ENCODE measurements at regions not wholly inside any gene's neighbourhood (a gene's known extent, or its start where the extent isn't known, plus 50 kb on each side); places are given as distances from the start of the nearest gene placed in this dataset.

DNA sequence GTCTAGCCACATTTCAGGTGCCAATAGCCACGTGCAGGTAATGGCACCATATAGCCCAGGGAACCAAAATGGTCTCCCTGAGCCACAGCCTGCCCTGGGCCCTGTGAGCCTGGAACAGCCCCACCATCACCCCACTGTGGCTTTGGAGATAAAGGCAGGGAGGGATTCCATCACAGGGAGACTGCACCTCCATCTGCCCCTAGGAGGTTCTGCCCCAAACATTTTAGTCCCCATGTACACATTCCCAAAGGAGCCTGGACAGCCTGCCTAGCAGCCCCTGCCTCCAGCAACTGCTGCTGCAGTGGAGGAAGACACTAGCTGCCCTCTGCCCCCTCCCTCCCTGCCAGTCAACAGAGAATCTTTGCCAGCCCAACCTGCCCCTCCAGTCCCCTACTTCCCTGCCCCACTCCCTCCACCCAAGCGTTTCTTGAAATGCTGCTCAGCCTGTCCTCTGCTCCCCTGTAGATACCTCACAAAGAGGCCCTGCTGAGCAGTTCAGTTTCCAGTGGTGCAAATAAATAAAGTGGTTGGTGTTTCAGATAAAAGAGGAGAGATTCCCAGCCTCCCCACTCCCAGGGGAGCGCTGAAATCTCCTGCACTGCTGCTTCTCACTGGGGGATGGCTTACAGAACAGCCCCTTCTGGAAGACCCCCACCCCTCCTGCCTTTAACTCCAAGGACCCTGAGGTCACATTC lies 921.8 kb downstream of the UQCRFS1 start:
- Histone ChIP-seq H3K79me2 (ENCODE audit: control insufficient read depth, insufficient read depth, low read length) (no peaks in the 10 kb centered on the region), H3K27ac (ENCODE audit: control insufficient read depth, insufficient read depth) (no peak overlapping the region), H2AFZ (ENCODE audit: control insufficient read depth, low read depth, low read length) (no peak overlapping the region), H3K4me1 (ENCODE audit: control insufficient read depth, insufficient read depth, low read length) (no peaks in the 10 kb centered on the region), H3K36me3 (ENCODE audit: control insufficient read depth in 2 of 2, insufficient read depth in 2 of 2, low read length in 1 of 2) (no peaks in the 10 kb centered on the region), H3K27me3 (replicated peaks in 1 of 2; ENCODE audit: control insufficient read depth in 2 of 2, insufficient read depth in 2 of 2, low read length in 1 of 2) (no peaks in the 10 kb centered on the region), H3K4me2 (ENCODE audit: control insufficient read depth, insufficient read depth) (no peak overlapping the region), H3K9ac (ENCODE audit: control insufficient read depth, insufficient read depth, low read length) (no peak overlapping the region), H3K4me3 (no peak overlapping the region), H4K20me1 (ENCODE audit: control insufficient read depth, insufficient read depth) (no peaks in the 10 kb centered on the region), H3K9me3 (replicated peaks; ENCODE audit: control insufficient read depth, insufficient read depth, low read length) (no peaks in the 10 kb centered on the region)
- in situ Hi-C loops (cut with MboI): no loop called here
- no peak for FAIRE-seq
- ChIA-PET POLR2A (no interaction called here), CTCF (no interaction called here), SMC1A (ENCODE audit: uncharacterized antibody, unreplicated experiment) (no interaction called here), RAD21 (ENCODE audit: unreplicated experiment) (interaction anchor here (1.4 kb wide), 1 partner anchor 31 kb away, joined by 4 read pairs; no protein-coding TSS in a partner anchor)
- intact Hi-C loops (cut with micrococcal nuclease; ENCODE audit: unreplicated experiment): no loop called here
- ATAC-seq: no peak
- no TSS peak for BruUV-seq (replicated peaks)
- TF ChIP-seq TCF12 (IDR thresholded peaks at IDR 0.05; ENCODE audit: low read depth, low read length): no peak
- TF ChIP-seq, protein P1, sequence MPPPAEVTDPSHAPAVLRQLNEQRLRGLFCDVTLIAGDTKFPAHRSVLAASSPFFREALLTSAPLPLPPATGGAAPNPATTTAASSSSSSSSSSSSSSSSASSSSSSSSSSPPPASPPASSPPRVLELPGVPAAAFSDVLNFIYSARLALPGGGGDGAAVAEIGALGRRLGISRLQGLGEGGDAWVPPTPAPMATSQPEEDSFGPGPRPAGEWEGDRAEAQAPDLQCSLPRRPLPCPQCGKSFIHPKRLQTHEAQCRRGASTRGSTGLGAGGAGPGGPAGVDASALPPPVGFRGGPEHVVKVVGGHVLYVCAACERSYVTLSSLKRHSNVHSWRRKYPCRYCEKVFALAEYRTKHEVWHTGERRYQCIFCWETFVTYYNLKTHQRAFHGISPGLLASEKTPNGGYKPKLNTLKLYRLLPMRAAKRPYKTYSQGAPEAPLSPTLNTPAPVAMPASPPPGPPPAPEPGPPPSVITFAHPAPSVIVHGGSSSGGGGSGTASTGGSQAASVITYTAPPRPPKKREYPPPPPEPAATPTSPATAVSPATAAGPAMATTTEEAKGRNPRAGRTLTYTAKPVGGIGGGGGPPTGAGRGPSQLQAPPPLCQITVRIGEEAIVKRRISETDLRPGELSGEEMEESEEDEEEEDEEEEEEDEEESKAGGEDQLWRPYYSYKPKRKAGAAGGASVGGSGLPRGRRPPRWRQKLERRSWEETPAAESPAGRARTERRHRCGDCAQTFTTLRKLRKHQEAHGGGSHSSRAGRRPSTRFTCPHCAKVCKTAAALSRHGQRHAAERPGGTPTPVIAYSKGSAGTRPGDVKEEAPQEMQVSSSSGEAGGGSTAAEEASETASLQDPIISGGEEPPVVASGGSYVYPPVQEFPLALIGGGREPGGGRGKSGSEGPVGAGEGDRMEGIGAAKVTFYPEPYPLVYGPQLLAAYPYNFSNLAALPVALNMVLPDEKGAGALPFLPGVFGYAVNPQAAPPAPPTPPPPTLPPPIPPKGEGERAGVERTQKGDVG (CRISPR knock-in tag; IDR thresholded peaks at IDR 0.05): no peak
- TF ChIP-seq MEF2B (IDR thresholded peaks at IDR 0.05; ENCODE audit: partially characterized antibody, poor library complexity, severe bottlenecking): no peak
- TF ChIP-seq MTA3 (IDR thresholded peaks at IDR 0.05; ENCODE audit: borderline replicate concordance, low read length): no peak
- no peak for TF ChIP-seq DPF2 (IDR thresholded peaks at IDR 0.05)
- no peak for TF ChIP-seq PAX8 (IDR thresholded peaks at IDR 0.05)
- TF ChIP-seq TCF3 (IDR thresholded peaks at IDR 0.05; ENCODE audit: borderline replicate concordance, insufficient read depth, low read depth, low read length): no peak
- no peak for TF ChIP-seq SUZ12 (IDR thresholded peaks at IDR 0.05; ENCODE audit: unreplicated experiment)
- TF ChIP-seq IRF4 (IDR thresholded peaks at IDR 0.05; ENCODE audit: low read depth, low read length): no peak
- TF ChIP-seq, protein P2, sequence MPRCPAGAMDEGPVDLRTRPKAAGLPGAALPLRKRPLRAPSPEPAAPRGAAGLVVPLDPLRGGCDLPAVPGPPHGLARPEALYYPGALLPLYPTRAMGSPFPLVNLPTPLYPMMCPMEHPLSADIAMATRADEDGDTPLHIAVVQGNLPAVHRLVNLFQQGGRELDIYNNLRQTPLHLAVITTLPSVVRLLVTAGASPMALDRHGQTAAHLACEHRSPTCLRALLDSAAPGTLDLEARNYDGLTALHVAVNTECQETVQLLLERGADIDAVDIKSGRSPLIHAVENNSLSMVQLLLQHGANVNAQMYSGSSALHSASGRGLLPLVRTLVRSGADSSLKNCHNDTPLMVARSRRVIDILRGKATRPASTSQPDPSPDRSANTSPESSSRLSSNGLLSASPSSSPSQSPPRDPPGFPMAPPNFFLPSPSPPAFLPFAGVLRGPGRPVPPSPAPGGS (IDR thresholded peaks at IDR 0.05; ENCODE audit: borderline replicate concordance, insufficient read depth, low read depth, low read length, poor library complexity, severe bottlenecking): no peak
- TF ChIP-seq, protein P3, sequence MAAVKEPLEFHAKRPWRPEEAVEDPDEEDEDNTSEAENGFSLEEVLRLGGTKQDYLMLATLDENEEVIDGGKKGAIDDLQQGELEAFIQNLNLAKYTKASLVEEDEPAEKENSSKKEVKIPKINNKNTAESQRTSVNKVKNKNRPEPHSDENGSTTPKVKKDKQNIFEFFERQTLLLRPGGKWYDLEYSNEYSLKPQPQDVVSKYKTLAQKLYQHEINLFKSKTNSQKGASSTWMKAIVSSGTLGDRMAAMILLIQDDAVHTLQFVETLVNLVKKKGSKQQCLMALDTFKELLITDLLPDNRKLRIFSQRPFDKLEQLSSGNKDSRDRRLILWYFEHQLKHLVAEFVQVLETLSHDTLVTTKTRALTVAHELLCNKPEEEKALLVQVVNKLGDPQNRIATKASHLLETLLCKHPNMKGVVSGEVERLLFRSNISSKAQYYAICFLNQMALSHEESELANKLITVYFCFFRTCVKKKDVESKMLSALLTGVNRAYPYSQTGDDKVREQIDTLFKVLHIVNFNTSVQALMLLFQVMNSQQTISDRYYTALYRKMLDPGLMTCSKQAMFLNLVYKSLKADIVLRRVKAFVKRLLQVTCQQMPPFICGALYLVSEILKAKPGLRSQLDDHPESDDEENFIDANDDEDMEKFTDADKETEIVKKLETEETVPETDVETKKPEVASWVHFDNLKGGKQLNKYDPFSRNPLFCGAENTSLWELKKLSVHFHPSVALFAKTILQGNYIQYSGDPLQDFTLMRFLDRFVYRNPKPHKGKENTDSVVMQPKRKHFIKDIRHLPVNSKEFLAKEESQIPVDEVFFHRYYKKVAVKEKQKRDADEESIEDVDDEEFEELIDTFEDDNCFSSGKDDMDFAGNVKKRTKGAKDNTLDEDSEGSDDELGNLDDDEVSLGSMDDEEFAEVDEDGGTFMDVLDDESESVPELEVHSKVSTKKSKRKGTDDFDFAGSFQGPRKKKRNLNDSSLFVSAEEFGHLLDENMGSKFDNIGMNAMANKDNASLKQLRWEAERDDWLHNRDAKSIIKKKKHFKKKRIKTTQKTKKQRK (IDR thresholded peaks at IDR 0.05; ENCODE audit: low read depth, low read length): no peak
- DNase-seq (ENCODE audit: low read depth, low spot score): no peak
- 6% methylated on average over 3 of the region's 3 CpGs for WGBS (ENCODE audit: insufficient coverage, insufficient replicate concordance, low lambda C conversion rate, missing lambda C conversion rate)
